Thyroid gland (tissue), 4 donors: ENCODE measurements at regions not wholly inside any gene's neighbourhood (a gene's known extent, or its start where the extent isn't known, plus 50 kb on each side); places are given as distances from the start of the nearest gene placed in this dataset.

Source experiments
- CTCF ChIP-seq, 6 experiments: fragments of 200-600 bp in 3 of 6; fragments of 450-650 bp in 3 of 6; sonication (generic) in 3 of 6; IDR thresholded peaks; one replicate each; pipeline ENCODE4 v1.5.1; 2016 to 2019; ENCODE audit warnings: antibody characterized with exemption in 6 of 6, mild to moderate bottlenecking in 2 of 6, inconsistent platforms in 1 of 6, moderate library complexity in 1 of 6
- POLR2A ChIP-seq, 2 donors: fragments of 450-650 bp; IDR thresholded peaks; one replicate each; pipeline ENCODE4 v1.6.1; 2017; ENCODE audit warnings: antibody characterized with exemption in 2 of 2, mild to moderate bottlenecking in 2 of 2, moderate library complexity in 1 of 2

- TF ChIP-seq CTCF (IDR thresholded peaks at IDR 0.05) (no peak), POLR2A (IDR thresholded peaks at IDR 0.05) (no peak)
Measured at GRCh38 chr3:127457546-127458145, 132.9 kb downstream of the TPRA1 start.
